SU-DHL-6 (cell line): ENCODE measurements at regions not wholly inside any gene's neighbourhood (a gene's known extent, or its start where the extent isn't known, plus 50 kb on each side); places are given as distances from the start of the nearest gene placed in this dataset.

ENCODE experiments used
- H2AFZ ChIP-seq: fragments of 200-600 bp; sonication (generic); 2 replicates; pipeline ENCODE4 v1.6.1; 2014; ENCODE audit warnings: low read depth, mild to moderate bottlenecking, moderate library complexity, mixed read lengths, antibody characterized with exemption, low read length; ENCODE audit not compliant: severe bottlenecking
- H3F3A ChIP-seq: fragments of 200-600 bp; shearing (Covaris generic); 2 replicates; pipeline ENCODE4 v1.6.0; 2016; ENCODE audit warnings: antibody characterized with exemption, mild to moderate bottlenecking; ENCODE audit not compliant: insufficient read depth
- H3K27ac ChIP-seq: fragments of 200-600 bp; sonication (generic); 2 replicates; pipeline ENCODE4 v1.5.1; 2016; ENCODE audit warnings: low read depth, mild to moderate bottlenecking, low read length, moderate library complexity, mixed read lengths
- H3K27me3 ChIP-seq: fragments of 200-600 bp; sonication (generic), shearing (Covaris generic); 2 replicates; pipeline ENCODE4 v1.6.0; 2014; ENCODE audit warnings: mild to moderate bottlenecking, low read length
- H3K36me3 ChIP-seq: fragments of 200-600 bp; sonication (generic); 2 replicates; pipeline ENCODE4 v1.6.1; 2014; ENCODE audit warnings: mild to moderate bottlenecking, low read length, mixed read lengths
- H3K4me2 ChIP-seq: fragments of 300-600, 200-600 bp; shearing (Covaris generic), sonication (generic); 2 replicates; pipeline ENCODE4 v1.6.0; 2014; ENCODE audit warnings: low read length, low read depth, mild to moderate bottlenecking; ENCODE audit not compliant: poor library complexity, severe bottlenecking
- H3K4me3 ChIP-seq: fragments of 200-600 bp; sonication (generic); 2 replicates; pipeline ENCODE4 v1.5.1; 2014; ENCODE audit warnings: antibody characterized with exemption, low read length, mild to moderate bottlenecking, mixed read lengths; ENCODE audit not compliant: insufficient read depth, poor library complexity, severe bottlenecking
- H3K79me2 ChIP-seq: fragments of 200-600 bp; sonication (generic); 2 replicates; pipeline ENCODE4 v1.6.1; 2014; ENCODE audit warnings: mild to moderate bottlenecking, low read length, moderate library complexity; ENCODE audit not compliant: insufficient read depth
- H3K9ac ChIP-seq: fragments of 200-600 bp; sonication (generic); 2 replicates; pipeline ENCODE4 v1.7.0; 2014; ENCODE audit warnings: mild to moderate bottlenecking, low read length
- H3K9me2 ChIP-seq: fragments of 200-600 bp; sonication (generic); replicated peaks from 2 replicates; pipeline ENCODE4 v1.6.1; 2014; ENCODE audit warnings: low read length; ENCODE audit not compliant: insufficient read depth
- H3K9me3 ChIP-seq: fragments of 200-600 bp; sonication (generic); 2 replicates; pipeline ENCODE4 v1.6.1; 2014; ENCODE audit warnings: low read length, mixed read lengths; ENCODE audit not compliant: insufficient read depth
- H4K20me1 ChIP-seq: fragments of 200-600 bp; sonication (generic); 2 replicates; pipeline ENCODE4 v1.6.1; 2014; ENCODE audit warnings: low read depth, mild to moderate bottlenecking, antibody characterized with exemption, low read length, moderate library complexity, mixed read lengths
- CTCF ChIP-seq: fragments of 200-600 bp; sonication (generic); IDR thresholded peaks from one replicate; pipeline ENCODE4 v1.5.1; 2017; ENCODE audit warnings: antibody characterized with exemption, mild to moderate bottlenecking, low read length, moderate library complexity; ENCODE audit not compliant: insufficient read depth, poor library complexity, severe bottlenecking
- EZH2phosphoT487 ChIP-seq: fragments of 200-600 bp; sonication (generic), shearing (Covaris generic); conservative IDR thresholded peaks from 2 replicates; pipeline ENCODE4 v1.6.1; 2018; ENCODE audit warnings: mild to moderate bottlenecking, antibody characterized with exemption, low read length, moderate library complexity, mixed read lengths

DNA sequence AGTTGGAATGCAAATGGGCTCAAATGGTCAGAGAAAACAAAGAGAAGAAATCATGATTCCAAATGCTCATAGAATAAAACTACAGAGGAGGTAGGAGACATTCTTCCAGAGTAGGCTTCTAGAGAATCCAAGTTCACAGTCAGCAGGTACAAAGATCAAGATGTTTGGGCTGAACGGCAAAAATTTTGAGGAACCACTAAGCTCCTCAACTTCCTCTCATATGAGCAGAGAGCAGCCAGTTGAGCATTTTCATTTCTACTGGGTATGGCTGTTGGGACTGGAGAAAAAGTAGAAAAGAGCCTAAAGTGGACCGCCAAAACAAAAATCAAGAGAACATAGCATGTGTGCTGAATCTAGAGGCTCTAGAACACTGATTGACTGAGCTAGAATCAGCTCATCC, 73.8 kb upstream of the ARID2 start:
- no peaks in the 10 kb centered on the region for H3K9me2 ChIP-seq
- TF ChIP-seq EZH2phosphoT487 (no peak), CTCF (no peak)
- no peak overlapping the region for H3K27ac ChIP-seq
- no peak overlapping the region for H3K4me2 ChIP-seq
- no peak overlapping the region for H3K4me3 ChIP-seq
- no peaks in the 10 kb centered on the region for H3K36me3 ChIP-seq
- H3K79me2 ChIP-seq, result no peaks in the 10 kb centered on the region
- H3K27me3 ChIP-seq, result no peaks in the 10 kb centered on the region
- H2AFZ ChIP-seq, result no peak overlapping the region
- H3K9me3 ChIP-seq, result no peaks in the 10 kb centered on the region
- no peak overlapping the region for H3K9ac ChIP-seq
- no peaks in the 10 kb centered on the region for H3F3A ChIP-seq
- no peaks in the 10 kb centered on the region for H4K20me1 ChIP-seq

DNA sequence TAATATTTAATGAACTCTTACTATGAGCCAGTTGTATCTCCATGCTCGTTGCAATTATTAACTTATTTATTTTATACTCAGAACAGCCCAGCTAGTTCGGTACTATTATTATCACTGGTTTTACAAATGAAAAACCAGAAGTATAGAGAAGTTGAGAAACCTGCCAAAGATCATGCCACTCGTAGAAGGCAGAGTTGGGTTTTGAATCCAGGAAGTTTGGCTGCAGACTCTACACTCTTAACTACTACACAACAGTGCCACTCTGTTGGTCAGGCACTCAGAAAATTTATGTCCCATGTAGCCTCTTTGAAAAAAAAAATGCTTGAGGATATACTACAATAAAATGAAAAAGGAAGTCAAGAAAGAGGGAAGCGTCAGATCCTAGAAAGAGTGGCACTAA, 71.5 kb upstream of the ARID2 start:
- Histone ChIP-seq H3K4me2 (no peak overlapping the region), H3K9ac (no peak overlapping the region), H3K9me2 (no peaks in the 10 kb centered on the region), H3K9me3 (no peaks in the 10 kb centered on the region), H3K36me3 (no peaks in the 10 kb centered on the region), H3K27me3 (no peaks in the 10 kb centered on the region), H2AFZ (no peak overlapping the region), H3K79me2 (no peaks in the 10 kb centered on the region), H3F3A (no peaks in the 10 kb centered on the region), H3K4me3 (no peak overlapping the region), H4K20me1 (no peaks in the 10 kb centered on the region), H3K27ac (no peak overlapping the region)
- TF ChIP-seq EZH2phosphoT487 (no peak), CTCF (no peak)

DNA sequence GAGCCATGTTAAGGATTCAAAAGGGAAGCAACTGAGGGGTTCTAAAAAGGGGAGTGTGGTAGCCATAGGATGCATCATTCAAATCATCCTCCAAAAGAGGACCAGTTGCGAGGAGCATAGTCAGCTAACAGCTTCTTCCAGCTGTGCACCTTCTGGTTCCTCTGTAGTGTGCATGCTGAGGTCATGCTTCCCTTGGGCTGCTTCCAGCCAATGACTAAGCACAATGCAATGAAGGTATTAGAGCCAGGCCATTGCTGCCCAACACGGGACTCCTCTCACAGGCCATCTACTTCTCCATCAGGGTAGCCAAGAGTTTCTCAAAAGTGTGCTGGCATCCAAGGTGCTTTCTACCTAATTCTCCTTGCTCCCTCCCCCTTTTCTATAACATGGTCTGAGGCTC, 69.2 kb upstream of the ARID2 start:
- Histone ChIP-seq H3K9me2 (no peaks in the 10 kb centered on the region), H3K9me3 (no peaks in the 10 kb centered on the region), H3F3A (no peaks in the 10 kb centered on the region), H3K27ac (no peak overlapping the region), H3K9ac (no peak overlapping the region), H3K36me3 (no peaks in the 10 kb centered on the region), H2AFZ (no peak overlapping the region), H3K27me3 (no peaks in the 10 kb centered on the region), H3K79me2 (no peaks in the 10 kb centered on the region), H3K4me2 (no peak overlapping the region), H4K20me1 (no peaks in the 10 kb centered on the region), H3K4me3 (no peak overlapping the region)
- TF ChIP-seq EZH2phosphoT487, result no peak
- TF ChIP-seq CTCF, result no peak

GRCh38 chr12:45663455-45663854, 66.1 kb upstream of the ARID2 start:
- Histone ChIP-seq H3K27me3 (no peaks in the 10 kb centered on the region), H2AFZ (no peak overlapping the region), H3K9me3 (no peaks in the 10 kb centered on the region), H3K27ac (no peak overlapping the region), H3K4me2 (no peak overlapping the region), H3K9ac (no peak overlapping the region), H4K20me1 (no peaks in the 10 kb centered on the region), H3K9me2 (no peaks in the 10 kb centered on the region), H3F3A (no peaks in the 10 kb centered on the region), H3K36me3 (no peaks in the 10 kb centered on the region), H3K4me3 (no peak overlapping the region), H3K79me2 (no peaks in the 10 kb centered on the region)
- no peak for TF ChIP-seq CTCF
- no peak for TF ChIP-seq EZH2phosphoT487
